KMS-11 (cell line): ENCODE measurements at regions not wholly inside any gene's neighbourhood (a gene's known extent, or its start where the extent isn't known, plus 50 kb on each side); places are given as distances from the start of the nearest gene placed in this dataset.

Experiments used
- H2AFZ ChIP-seq: fragments of 200-600 bp; sonication (generic); 2 replicates; pipeline ENCODE4 v1.6.1; 2016; ENCODE audit warnings: antibody characterized with exemption, mixed run types, low read depth
- H3K27ac ChIP-seq: fragments of 200-600 bp; sonication (generic); 2 replicates; pipeline ENCODE4 v1.6.1; 2016; ENCODE audit warnings: mild to moderate bottlenecking, mixed run types
- H3K27me3 ChIP-seq: fragments of 200-600 bp; sonication (generic); 2 replicates; pipeline ENCODE4 v1.6.1; 2017; ENCODE audit warnings: mild to moderate bottlenecking, low read depth, mixed run types, moderate library complexity; ENCODE audit not compliant: insufficient read depth
- H3K36me3 ChIP-seq: fragments of 200-600 bp; sonication (generic); 2 replicates; pipeline ENCODE4 v1.6.1; 2017; ENCODE audit warnings: mild to moderate bottlenecking, mixed run types; ENCODE audit not compliant: insufficient read depth
- H3K4me1 ChIP-seq: fragments of 200-600 bp; sonication (generic); 2 replicates; pipeline ENCODE4 v1.6.1; 2016; ENCODE audit warnings: mild to moderate bottlenecking, low read depth, mixed run types; ENCODE audit not compliant: poor library complexity, severe bottlenecking
- H3K4me2 ChIP-seq: fragments of 200-600 bp; sonication (generic); 2 replicates; pipeline ENCODE4 v1.7.0; 2016; ENCODE audit warnings: mild to moderate bottlenecking, mixed run types
- H3K4me3 ChIP-seq: fragments of 200-600 bp; sonication (generic); IDR thresholded peaks from 2 replicates; pipeline ENCODE4 v1.6.1; 2017; ENCODE audit warnings: low read depth, low read length, mixed read lengths; ENCODE audit not compliant: insufficient read depth
- H3K79me2 ChIP-seq: fragments of 200-600 bp; sonication (generic); 2 replicates; pipeline ENCODE4 v1.6.1; 2016; ENCODE audit warnings: low read depth, mixed run types; ENCODE audit not compliant: insufficient read depth
- H3K9ac ChIP-seq: fragments of 200-600 bp; sonication (generic); 2 replicates; pipeline ENCODE4 v1.6.1; 2016; ENCODE audit warnings: mild to moderate bottlenecking, mixed run types
- H4K20me1 ChIP-seq: fragments of 200-600 bp; sonication (generic); 2 replicates; pipeline ENCODE4 v1.6.1; 2016; ENCODE audit warnings: mild to moderate bottlenecking, mixed run types; ENCODE audit not compliant: insufficient read depth
- TF ChIP-seq, protein P1 (sequence below): fragments of 200-600 bp; sonication (generic); conservative IDR thresholded peaks from 2 replicates; pipeline ENCODE4 v1.6.1; 2017; ENCODE audit warnings: low read depth, mild to moderate bottlenecking, antibody characterized with exemption, low read length, moderate library complexity, mixed read lengths

DNA sequence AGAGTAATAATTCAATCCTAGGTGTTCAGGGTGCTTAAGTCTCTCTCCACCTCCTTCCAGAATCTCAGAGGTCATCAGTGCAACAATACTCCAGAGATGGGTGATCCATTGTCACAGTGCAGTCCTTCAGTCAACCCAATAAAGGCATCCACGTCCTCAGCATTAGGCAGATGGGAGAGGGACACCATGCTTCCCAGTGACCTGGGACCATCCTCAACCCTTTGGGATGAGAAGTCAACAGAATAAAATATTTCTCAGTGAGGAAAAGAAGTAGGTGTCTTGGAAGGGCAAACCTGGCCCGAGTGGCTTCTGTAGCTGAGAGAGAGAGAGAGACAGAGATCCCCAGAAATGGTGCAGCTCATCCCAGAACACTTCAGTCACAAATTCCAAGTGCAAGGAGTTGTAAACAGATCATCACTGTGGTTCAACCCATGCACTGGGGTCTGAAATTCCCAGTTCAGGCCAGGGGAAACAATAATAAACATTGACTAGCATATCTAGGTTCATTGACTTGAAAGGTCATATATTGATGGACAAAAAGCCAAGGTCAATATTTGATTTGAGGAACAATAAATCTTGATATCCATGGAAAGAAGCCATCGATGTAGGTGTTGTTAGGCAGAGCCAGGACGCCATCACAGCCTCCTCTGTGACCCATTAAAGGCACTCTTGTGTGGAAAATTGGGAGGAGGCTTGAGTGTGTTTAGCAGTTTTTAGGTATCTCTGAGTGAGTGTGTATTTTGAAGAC is 256.0 kb upstream of the ZMIZ1 start:
- Histone ChIP-seq H3K27ac (no peak overlapping the region), H3K4me3 (no peak overlapping the region), H3K9ac (no peak overlapping the region), H3K79me2 (no peaks in the 10 kb centered on the region), H3K36me3 (no peaks in the 10 kb centered on the region), H3K4me1 (no peaks in the 10 kb centered on the region), H3K4me2 (no peak overlapping the region), H3K27me3 (no peaks in the 10 kb centered on the region), H2AFZ (no peak overlapping the region), H4K20me1 (no peaks in the 10 kb centered on the region)
- TF ChIP-seq, protein P1, sequence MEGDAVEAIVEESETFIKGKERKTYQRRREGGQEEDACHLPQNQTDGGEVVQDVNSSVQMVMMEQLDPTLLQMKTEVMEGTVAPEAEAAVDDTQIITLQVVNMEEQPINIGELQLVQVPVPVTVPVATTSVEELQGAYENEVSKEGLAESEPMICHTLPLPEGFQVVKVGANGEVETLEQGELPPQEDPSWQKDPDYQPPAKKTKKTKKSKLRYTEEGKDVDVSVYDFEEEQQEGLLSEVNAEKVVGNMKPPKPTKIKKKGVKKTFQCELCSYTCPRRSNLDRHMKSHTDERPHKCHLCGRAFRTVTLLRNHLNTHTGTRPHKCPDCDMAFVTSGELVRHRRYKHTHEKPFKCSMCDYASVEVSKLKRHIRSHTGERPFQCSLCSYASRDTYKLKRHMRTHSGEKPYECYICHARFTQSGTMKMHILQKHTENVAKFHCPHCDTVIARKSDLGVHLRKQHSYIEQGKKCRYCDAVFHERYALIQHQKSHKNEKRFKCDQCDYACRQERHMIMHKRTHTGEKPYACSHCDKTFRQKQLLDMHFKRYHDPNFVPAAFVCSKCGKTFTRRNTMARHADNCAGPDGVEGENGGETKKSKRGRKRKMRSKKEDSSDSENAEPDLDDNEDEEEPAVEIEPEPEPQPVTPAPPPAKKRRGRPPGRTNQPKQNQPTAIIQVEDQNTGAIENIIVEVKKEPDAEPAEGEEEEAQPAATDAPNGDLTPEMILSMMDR: no peak

DNA sequence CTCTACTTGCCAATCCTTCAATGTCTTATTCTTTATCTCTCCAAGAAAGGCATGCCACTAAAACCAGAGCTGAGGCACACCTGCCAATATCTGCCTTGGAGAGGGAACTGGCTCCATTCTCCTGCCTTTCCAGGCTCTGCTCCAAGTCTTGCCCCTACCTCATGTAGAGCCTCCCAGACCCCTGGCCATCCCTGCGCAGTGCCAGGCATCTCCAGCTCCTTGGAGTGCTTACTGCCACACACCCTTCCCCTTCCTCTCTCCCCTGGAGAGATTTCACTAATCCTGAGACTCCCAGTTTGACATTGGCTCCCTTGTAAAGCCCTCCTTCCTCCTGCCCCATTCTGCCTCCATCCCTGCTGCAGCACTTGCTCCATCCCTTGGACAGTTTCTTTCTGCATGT is 255.2 kb upstream of the ZMIZ1 start:
- no peak overlapping the region for H3K9ac ChIP-seq
- TF ChIP-seq, protein P1: no peak
- no peak overlapping the region for H3K4me3 ChIP-seq
- no peaks in the 10 kb centered on the region for H3K36me3 ChIP-seq
- H3K27me3 ChIP-seq: no peaks in the 10 kb centered on the region
- no peaks in the 10 kb centered on the region for H4K20me1 ChIP-seq
- H2AFZ ChIP-seq: no peak overlapping the region
- no peak overlapping the region for H3K4me2 ChIP-seq
- no peaks in the 10 kb centered on the region for H3K4me1 ChIP-seq
- H3K79me2 ChIP-seq: no peaks in the 10 kb centered on the region
- H3K27ac ChIP-seq: no peak overlapping the region

DNA sequence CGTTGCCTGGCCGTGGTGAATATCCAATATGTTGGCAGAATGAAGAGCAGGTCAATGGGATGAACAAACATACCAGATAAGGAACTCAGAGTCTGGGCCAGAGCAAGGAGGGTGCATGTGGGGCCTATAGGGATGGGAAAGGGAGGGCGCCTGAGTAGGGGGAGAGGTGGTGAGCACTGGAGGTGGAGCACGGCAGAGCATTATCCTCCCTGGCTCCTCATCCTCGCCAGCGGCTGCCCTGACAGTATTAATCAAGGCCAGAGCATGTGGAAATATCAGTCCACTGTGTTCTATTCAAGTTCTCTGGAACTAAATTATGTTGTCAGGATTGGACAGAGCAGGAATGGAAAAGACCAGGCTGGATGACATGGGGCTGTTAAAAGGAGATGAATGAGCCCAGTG is 254.8 kb upstream of the ZMIZ1 start:
- H4K20me1 ChIP-seq: no peaks in the 10 kb centered on the region
- no peaks in the 10 kb centered on the region for H3K36me3 ChIP-seq
- H3K4me2 ChIP-seq: no peak overlapping the region
- no peak overlapping the region for H2AFZ ChIP-seq
- no peaks in the 10 kb centered on the region for H3K4me1 ChIP-seq
- no peaks in the 10 kb centered on the region for H3K79me2 ChIP-seq
- TF ChIP-seq, protein P1: no peak
- H3K27me3 ChIP-seq: no peaks in the 10 kb centered on the region
- H3K9ac ChIP-seq: no peak overlapping the region
- H3K27ac ChIP-seq: no peak overlapping the region
- no peak overlapping the region for H3K4me3 ChIP-seq

DNA sequence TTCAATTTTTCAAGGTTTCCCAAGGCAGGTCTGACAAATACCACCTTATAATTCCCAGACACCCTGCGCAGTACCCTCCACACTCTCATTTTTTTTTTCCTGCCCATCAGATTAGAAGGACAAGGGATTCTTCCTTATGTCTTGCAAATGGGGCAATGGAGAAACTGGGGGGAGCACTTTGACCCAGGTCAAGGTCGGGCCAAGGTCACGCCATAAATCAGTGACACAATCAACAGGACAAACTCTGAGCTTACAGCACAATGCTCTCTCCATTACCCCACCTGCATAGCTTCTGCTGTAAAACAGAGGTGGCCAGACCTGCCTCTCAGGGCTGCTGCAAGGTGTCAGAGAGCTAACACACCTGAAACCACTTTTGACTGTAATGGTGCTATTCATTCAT is 254.4 kb upstream of the ZMIZ1 start:
- Histone ChIP-seq H3K27me3 (no peaks in the 10 kb centered on the region), H3K27ac (no peak overlapping the region), H2AFZ (no peak overlapping the region), H3K9ac (no peak overlapping the region), H3K4me1 (no peaks in the 10 kb centered on the region), H3K36me3 (no peaks in the 10 kb centered on the region), H3K4me2 (no peak overlapping the region), H3K79me2 (no peaks in the 10 kb centered on the region), H4K20me1 (no peaks in the 10 kb centered on the region), H3K4me3 (no peak overlapping the region)
- TF ChIP-seq, protein P1: no peak
